ENCODE measurements at regions not wholly inside any gene's neighbourhood (a gene's known extent, or its start where the extent isn't known, plus 50 kb on each side); places are given as distances from the start of the nearest gene placed in this dataset.

DNA sequence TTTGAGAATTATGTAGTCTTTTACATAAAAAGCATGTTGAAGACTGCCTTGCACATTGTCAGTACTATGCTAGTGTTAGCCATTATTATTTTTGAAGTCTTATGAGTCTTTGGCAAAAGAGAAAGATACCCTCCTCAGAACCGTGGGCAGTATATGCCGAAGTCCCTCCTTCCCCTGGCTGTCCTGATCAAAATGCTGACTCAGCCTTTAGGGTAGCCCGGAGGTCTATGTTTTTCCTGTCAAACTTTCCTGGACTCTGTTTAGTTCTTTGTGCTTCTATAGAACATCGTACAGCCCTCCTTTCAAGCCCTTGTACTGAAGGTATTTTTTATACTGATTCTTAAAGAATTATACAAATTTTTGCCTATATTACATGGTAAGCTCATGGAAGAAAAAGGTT is 264.7 kb upstream of the ATP5MC3 start:
- H3K36me3 ChIP-seq (ENCODE audit: control insufficient read depth, insufficient read depth, low read length), result no peaks in the 10 kb centered on the region
- no peaks in the 10 kb centered on the region for H3K9me3 ChIP-seq (ENCODE audit: control insufficient read depth, insufficient read depth, low read length)

DNA sequence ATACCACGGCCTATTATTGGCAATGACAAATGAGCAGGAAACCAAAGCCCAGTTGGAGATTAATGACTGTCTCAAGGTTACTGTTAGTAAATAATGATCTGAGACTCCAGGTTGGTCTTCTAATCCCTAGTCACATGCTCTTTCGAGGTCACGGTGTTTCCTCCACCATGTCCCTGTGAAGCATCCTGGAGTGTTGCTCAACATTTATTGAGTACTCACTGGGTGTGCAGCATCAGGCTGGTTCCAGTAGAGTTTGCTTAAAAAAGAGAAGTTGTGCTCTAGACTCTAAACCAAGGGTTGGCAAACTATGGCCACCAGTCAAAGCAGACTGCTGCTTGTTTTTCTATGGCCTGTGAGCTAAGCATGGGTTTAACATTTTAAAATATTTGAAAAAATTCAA is 263.8 kb upstream of the ATP5MC3 start:
- H3K9ac ChIP-seq (ENCODE audit: low read depth, low read length), result no peak overlapping the region
- H3K36me3 ChIP-seq (ENCODE audit: control insufficient read depth, insufficient read depth, low read length), result no peaks in the 10 kb centered on the region
- H3K9me3 ChIP-seq (ENCODE audit: control insufficient read depth, insufficient read depth, low read length), result no peaks in the 10 kb centered on the region
- no peaks in the 10 kb centered on the region for H3K27me3 ChIP-seq (ENCODE audit: control insufficient read depth, insufficient read depth, low read length)
- peaks cover 8% of the 10 kb centered on the region for H3K4me1 ChIP-seq (ENCODE audit: control insufficient read depth, insufficient read depth, low read length)
- no peak overlapping the region for H3K4me3 ChIP-seq (ENCODE audit: low read depth, low read length)

More for the DNA sequence above, 264.7 kb upstream of the ATP5MC3 start:
- Histone ChIP-seq H3K27me3 (ENCODE audit: control insufficient read depth, insufficient read depth, low read length) (no peaks in the 10 kb centered on the region), H3K9ac (ENCODE audit: low read depth, low read length) (no peak overlapping the region), H3K4me1 (ENCODE audit: control insufficient read depth, insufficient read depth, low read length) (peaks cover 2% of the 10 kb centered on the region), H3K4me3 (ENCODE audit: low read depth, low read length) (no peak overlapping the region)

DNA sequence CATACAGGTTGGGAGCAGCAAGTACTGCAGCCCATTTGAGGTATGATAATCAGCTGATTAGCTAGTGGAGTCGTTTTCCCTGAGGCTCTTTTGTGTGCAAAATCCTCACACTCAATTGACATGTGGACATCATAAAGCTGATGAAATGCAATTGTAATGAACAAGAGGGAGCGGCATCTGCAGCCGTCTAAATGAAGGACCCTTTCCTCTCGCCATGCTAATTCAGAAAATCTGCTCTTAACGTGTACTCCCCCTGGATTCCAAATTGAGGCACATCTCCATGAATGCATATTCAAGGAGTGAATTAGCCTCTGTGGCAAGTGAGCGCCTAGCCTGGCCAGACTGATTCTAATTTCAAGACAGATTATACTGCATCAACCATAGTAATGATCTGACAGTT is 260.9 kb upstream of the ATP5MC3 start:
- no peaks in the 10 kb centered on the region for H3K27me3 ChIP-seq (ENCODE audit: control insufficient read depth, insufficient read depth, low read length)
- no peaks in the 10 kb centered on the region for H3K9me3 ChIP-seq (ENCODE audit: control insufficient read depth, insufficient read depth, low read length)
- peaks cover 8% of the 10 kb centered on the region for H3K4me1 ChIP-seq (ENCODE audit: control insufficient read depth, insufficient read depth, low read length)
- no peak overlapping the region for H3K9ac ChIP-seq (ENCODE audit: low read depth, low read length)
- H3K36me3 ChIP-seq (ENCODE audit: control insufficient read depth, insufficient read depth, low read length), result no peaks in the 10 kb centered on the region
- no peak overlapping the region for H3K4me3 ChIP-seq (ENCODE audit: low read depth, low read length)

DNA sequence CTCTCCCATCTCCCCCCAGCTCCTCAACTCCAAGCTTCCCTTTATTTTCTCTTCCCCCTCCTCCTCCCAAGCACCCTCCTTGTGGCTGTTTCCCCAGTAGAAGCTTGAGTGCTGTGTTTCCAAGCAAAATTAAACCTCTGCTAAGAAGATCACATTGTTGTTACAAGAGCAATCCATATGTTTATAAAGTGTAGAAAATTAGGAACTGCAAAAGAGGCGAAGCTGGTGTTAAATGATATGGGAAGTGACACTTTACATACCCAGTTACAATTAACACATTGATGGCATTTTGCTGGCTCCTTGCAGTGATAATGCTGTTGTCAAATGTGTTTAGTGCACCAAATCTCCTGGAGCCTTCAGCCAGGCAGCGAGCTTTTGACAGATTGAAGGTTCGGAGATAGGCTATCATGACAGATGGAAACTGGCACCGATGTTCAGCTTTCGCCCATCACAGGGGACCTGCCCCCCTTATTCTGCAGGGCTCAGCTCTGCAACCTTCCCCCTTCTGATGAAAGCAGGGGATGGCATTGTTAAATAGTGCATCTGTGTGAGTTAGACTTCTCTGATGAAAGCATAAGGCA is 259.8 kb upstream of the ATP5MC3 start:
- Histone ChIP-seq H3K36me3 (ENCODE audit: control insufficient read depth, insufficient read depth, low read length) (no peaks in the 10 kb centered on the region), H3K4me1 (ENCODE audit: control insufficient read depth, insufficient read depth, low read length) (peaks cover 8% of the 10 kb centered on the region), H3K9me3 (ENCODE audit: control insufficient read depth, insufficient read depth, low read length) (no peaks in the 10 kb centered on the region), H3K9ac (ENCODE audit: low read depth, low read length) (no peak overlapping the region), H3K27me3 (ENCODE audit: control insufficient read depth, insufficient read depth, low read length) (no peaks in the 10 kb centered on the region), H3K4me3 (ENCODE audit: low read depth, low read length) (no peak overlapping the region)

DNA sequence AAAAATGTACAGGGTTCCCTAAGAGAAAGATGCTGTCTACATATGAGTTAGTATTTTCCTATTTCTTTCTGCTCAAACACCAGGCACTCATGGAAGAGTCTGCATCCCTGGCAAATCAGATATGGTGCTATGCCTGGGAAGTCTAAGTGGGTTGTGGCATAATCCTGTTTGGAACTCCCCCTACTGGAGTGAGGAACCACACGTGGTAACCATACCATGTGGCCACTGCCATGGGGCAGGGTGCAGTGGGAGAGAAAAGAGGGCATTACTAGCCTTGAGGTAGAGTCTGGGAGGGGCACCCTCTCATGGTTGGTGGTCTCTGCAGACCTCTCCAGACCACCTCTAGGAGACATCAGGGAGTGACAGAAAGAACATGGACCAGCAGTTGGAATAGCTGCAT is 257.9 kb upstream of the ATP5MC3 start:
- peaks cover 8% of the 10 kb centered on the region for H3K4me1 ChIP-seq (ENCODE audit: control insufficient read depth, insufficient read depth, low read length)

DNA sequence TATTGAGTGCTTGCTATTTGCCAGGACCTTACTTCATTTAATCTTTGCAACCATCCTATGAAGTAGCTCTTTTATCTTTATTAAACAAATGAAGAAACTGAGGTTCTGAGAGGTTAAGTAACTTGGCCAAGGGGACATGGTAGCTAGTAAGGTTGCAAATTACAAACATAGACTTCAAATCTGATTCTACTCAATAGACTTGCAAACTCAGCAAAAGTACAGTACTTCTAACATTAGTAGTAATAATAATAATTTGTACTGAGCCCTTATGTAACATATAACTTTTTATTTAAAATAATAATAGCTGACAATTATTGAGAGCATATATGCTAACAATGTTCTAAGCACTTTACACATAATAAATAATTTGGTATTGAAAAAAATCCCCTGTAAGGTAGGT is 255.7 kb upstream of the ATP5MC3 start:
- no peak overlapping the region for H3K4me3 ChIP-seq (ENCODE audit: low read depth, low read length)
- no peak overlapping the region for H3K9ac ChIP-seq (ENCODE audit: low read depth, low read length)
- no peaks in the 10 kb centered on the region for H3K36me3 ChIP-seq (ENCODE audit: control insufficient read depth, insufficient read depth, low read length)
- peaks cover 9% of the 10 kb centered on the region for H3K4me1 ChIP-seq (ENCODE audit: control insufficient read depth, insufficient read depth, low read length)
- no peaks in the 10 kb centered on the region for H3K9me3 ChIP-seq (ENCODE audit: control insufficient read depth, insufficient read depth, low read length)
- no peaks in the 10 kb centered on the region for H3K27me3 ChIP-seq (ENCODE audit: control insufficient read depth, insufficient read depth, low read length)

More for the DNA sequence above, 257.9 kb upstream of the ATP5MC3 start:
- Histone ChIP-seq H3K9ac (ENCODE audit: low read depth, low read length) (no peak overlapping the region), H3K27me3 (ENCODE audit: control insufficient read depth, insufficient read depth, low read length) (no peaks in the 10 kb centered on the region), H3K4me3 (ENCODE audit: low read depth, low read length) (no peak overlapping the region), H3K9me3 (ENCODE audit: control insufficient read depth, insufficient read depth, low read length) (no peaks in the 10 kb centered on the region), H3K36me3 (ENCODE audit: control insufficient read depth, insufficient read depth, low read length) (no peaks in the 10 kb centered on the region)

DNA sequence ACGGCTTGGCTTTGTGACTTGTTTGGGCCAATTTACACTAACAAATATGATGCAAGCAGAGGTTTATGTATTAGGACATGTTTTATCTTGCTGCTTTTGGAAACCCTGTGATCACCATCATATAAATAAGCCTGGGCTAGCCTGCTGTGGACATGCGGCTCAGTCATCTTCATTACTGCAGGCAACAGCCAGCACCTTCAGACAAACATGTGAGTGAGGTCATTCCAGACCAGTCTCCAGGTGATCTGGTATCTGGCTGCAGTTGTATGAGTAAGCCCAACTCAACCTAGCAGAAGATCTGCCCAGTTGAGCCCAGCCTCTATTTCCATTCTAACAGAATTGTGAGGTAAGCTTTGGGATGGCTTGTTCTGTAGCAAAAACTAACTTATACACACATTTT is 254.6 kb upstream of the ATP5MC3 start:
- H3K9ac ChIP-seq (ENCODE audit: low read depth, low read length), result no peak overlapping the region
- no peaks in the 10 kb centered on the region for H3K9me3 ChIP-seq (ENCODE audit: control insufficient read depth, insufficient read depth, low read length)
- H3K4me1 ChIP-seq (ENCODE audit: control insufficient read depth, insufficient read depth, low read length), result peaks cover 9% of the 10 kb centered on the region
- no peaks in the 10 kb centered on the region for H3K36me3 ChIP-seq (ENCODE audit: control insufficient read depth, insufficient read depth, low read length)
- no peak overlapping the region for H3K4me3 ChIP-seq (ENCODE audit: low read depth, low read length)
- H3K27me3 ChIP-seq (ENCODE audit: control insufficient read depth, insufficient read depth, low read length), result no peaks in the 10 kb centered on the region

DNA sequence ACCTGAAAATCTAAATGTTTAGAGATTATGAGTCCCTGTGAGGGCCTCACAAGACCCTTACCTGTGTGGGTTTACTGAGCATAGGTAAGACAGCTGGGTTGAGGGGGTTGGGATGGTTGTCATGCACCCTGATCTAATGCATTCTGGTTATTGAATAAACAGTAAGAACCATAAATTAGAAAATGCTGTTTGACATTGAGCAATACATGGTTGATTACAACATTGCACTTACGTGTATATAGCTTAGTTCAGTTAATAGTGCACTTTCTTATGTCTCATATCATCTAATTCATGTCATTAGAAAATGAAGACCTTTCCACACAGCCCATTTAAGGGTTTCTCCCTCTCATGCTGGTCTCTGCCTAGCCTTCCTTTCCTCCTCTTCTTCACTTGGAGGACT is 253.5 kb upstream of the ATP5MC3 start:
- no peaks in the 10 kb centered on the region for H3K27me3 ChIP-seq (ENCODE audit: control insufficient read depth, insufficient read depth, low read length)
- H3K4me3 ChIP-seq (ENCODE audit: low read depth, low read length), result no peak overlapping the region
- H3K9ac ChIP-seq (ENCODE audit: low read depth, low read length), result no peak overlapping the region
- H3K9me3 ChIP-seq (ENCODE audit: control insufficient read depth, insufficient read depth, low read length), result no peaks in the 10 kb centered on the region
- H3K4me1 ChIP-seq (ENCODE audit: control insufficient read depth, insufficient read depth, low read length), result peaks cover 4% of the 10 kb centered on the region
- no peaks in the 10 kb centered on the region for H3K36me3 ChIP-seq (ENCODE audit: control insufficient read depth, insufficient read depth, low read length)

DNA sequence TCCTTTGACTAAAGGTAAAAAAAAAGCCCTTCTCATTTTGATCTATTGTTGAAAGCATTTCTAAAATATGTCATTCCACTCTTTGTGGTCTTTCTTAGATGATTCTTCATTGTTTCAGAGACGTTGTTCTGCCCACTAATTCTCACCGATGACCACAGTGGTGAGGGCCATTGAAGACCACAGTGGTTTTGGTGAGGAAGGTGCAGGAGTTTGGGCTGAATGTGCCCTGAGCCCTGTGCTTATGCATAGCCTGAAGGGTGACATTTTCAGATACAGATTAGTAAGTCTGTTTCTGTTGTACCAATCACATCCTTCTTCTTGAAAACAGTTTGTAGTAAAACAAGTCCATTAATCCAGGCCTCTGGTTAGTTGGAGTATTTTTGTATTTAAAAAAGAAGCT is 251.3 kb upstream of the ATP5MC3 start:
- Histone ChIP-seq H3K9ac (ENCODE audit: low read depth, low read length) (no peak overlapping the region), H3K27me3 (ENCODE audit: control insufficient read depth, insufficient read depth, low read length) (no peaks in the 10 kb centered on the region), H3K36me3 (ENCODE audit: control insufficient read depth, insufficient read depth, low read length) (no peaks in the 10 kb centered on the region), H3K4me3 (ENCODE audit: low read depth, low read length) (no peak overlapping the region), H3K9me3 (ENCODE audit: control insufficient read depth, insufficient read depth, low read length) (no peaks in the 10 kb centered on the region), H3K4me1 (ENCODE audit: control insufficient read depth, insufficient read depth, low read length) (peaks cover 4% of the 10 kb centered on the region)

DNA sequence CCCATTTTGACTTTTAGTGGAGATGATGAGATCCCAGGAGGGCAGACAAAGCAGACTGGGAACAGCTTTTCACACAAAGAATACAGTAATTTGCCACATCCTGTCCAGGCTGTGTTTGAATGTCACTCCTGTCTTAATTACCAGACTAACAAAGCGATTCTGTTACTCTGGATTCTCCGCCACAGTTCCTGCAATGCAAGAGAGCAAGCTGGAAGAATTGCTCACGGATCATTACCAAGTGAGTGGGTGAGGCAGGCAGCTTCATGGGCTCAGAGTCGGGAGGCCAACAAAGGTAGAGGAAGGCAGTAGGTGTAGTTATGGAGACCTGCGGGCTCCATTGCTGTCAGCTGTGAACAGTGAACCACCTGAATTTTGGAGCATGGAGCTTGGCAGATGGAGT is 250.5 kb upstream of the ATP5MC3 start:
- Histone ChIP-seq H3K9me3 (ENCODE audit: control insufficient read depth, insufficient read depth, low read length) (no peaks in the 10 kb centered on the region), H3K27me3 (ENCODE audit: control insufficient read depth, insufficient read depth, low read length) (no peaks in the 10 kb centered on the region), H3K9ac (ENCODE audit: low read depth, low read length) (no peak overlapping the region), H3K36me3 (ENCODE audit: control insufficient read depth, insufficient read depth, low read length) (no peaks in the 10 kb centered on the region), H3K4me3 (ENCODE audit: low read depth, low read length) (no peak overlapping the region), H3K4me1 (ENCODE audit: control insufficient read depth, insufficient read depth, low read length) (peaks cover 4% of the 10 kb centered on the region)

DNA sequence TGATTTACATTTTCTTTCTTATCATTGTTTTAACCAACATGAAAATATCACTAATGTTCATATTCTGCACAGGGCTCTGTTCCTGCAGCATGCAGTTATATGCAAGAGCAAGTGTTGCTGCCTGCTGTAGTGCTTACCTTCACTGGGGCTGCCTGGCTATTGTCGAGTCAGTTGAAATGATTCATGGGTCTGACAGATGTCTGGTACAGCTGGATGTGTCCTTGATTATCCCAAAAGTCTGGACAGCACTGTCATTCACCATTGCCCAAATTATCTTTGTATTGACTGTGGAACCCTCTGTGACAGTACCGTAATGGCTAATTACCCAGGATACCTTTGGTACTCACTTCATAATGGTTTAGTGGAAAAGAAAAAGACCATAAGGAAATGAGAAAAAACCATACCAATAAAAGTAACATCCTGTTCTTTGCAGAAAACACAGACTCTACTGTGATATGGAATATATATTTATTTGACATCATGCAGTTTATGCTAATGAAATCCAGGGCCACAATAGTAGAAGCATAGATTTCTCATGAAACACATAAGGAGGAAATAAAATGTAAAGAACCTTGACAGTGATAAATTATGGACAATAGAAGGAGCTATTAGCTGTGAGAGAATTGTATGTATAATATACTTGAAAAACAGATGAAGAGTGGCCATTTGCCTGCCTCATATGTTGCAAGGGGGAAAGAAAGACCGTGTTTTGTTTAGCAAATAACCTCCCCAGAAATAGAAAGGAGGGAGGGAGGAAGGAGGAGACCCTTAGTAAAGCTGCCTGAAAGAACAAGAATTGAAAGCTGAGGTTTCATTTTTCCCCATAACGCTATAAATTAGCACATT is 249.8 kb upstream of the ATP5MC3 start:
- Histone ChIP-seq H3K27me3 (ENCODE audit: control insufficient read depth, insufficient read depth, low read length) (no peaks in the 10 kb centered on the region), H3K4me1 (ENCODE audit: control insufficient read depth, insufficient read depth, low read length) (peaks cover 4% of the 10 kb centered on the region), H3K36me3 (ENCODE audit: control insufficient read depth, insufficient read depth, low read length) (no peaks in the 10 kb centered on the region), H3K9me3 (ENCODE audit: control insufficient read depth, insufficient read depth, low read length) (no peaks in the 10 kb centered on the region), H3K9ac (ENCODE audit: low read depth, low read length) (no peak overlapping the region), H3K4me3 (ENCODE audit: low read depth, low read length) (no peak overlapping the region)

DNA sequence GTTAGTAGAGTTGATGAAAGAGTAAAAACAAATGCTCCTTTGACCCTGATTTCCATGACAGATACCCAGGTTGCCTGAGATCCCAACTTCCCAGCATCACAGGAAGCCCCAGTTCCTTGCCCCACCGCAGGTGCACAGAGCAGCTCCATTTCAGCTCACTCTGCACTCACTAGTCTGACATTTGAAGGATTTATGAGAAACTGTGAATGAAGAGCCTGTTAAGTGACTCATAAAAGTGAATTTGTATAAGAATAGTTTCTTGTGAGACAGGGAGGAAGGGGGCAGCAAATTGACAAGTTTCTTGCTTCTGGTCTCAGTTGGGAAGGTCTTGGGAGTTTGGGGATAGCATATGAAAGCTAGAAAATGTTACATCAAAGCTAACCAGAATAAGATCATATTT is 248.7 kb upstream of the ATP5MC3 start:
- Histone ChIP-seq H3K27me3 (ENCODE audit: control insufficient read depth, insufficient read depth, low read length) (no peaks in the 10 kb centered on the region), H3K9me3 (ENCODE audit: control insufficient read depth, insufficient read depth, low read length) (no peaks in the 10 kb centered on the region), H3K4me3 (ENCODE audit: low read depth, low read length) (no peak overlapping the region), H3K9ac (ENCODE audit: low read depth, low read length) (no peak overlapping the region), H3K36me3 (ENCODE audit: control insufficient read depth, insufficient read depth, low read length) (no peaks in the 10 kb centered on the region), H3K4me1 (ENCODE audit: control insufficient read depth, insufficient read depth, low read length) (peaks cover 4% of the 10 kb centered on the region)
